Endodermal cell (in vitro differentiated cells): ENCODE measurements at regions not wholly inside any gene's neighbourhood (a gene's known extent, or its start where the extent isn't known, plus 50 kb on each side); places are given as distances from the start of the nearest gene placed in this dataset.

ENCODE experiments used
- DNase-seq: peaks from one replicate; pipeline ENCODE4 v3.0.0-alpha.2; 2017
- H3K27ac ChIP-seq: 2 replicates; pipeline ENCODE4 v1.5.1; 2013; ENCODE audit warnings: mild to moderate bottlenecking, low read depth, low read length, moderate library complexity
- H3K27me3 ChIP-seq: 2 replicates; pipeline ENCODE4 v1.6.1; 2013; ENCODE audit warnings: mild to moderate bottlenecking, low read length, moderate library complexity; ENCODE audit not compliant: insufficient read depth, control insufficient read depth, poor library complexity, severe bottlenecking
- H3K36me3 ChIP-seq: 2 replicates; pipeline ENCODE4 v1.7.0; 2013; ENCODE audit warnings: mild to moderate bottlenecking, low read length, moderate library complexity; ENCODE audit not compliant: control insufficient read depth, insufficient read depth
- H3K4me1 ChIP-seq: one replicate; pipeline ENCODE4 v1.7.0; 2013; ENCODE audit warnings: low read length; ENCODE audit not compliant: control insufficient read depth, insufficient read depth
- H3K4me3 ChIP-seq: 2 replicates; pipeline ENCODE4 v1.5.1; 2013; ENCODE audit warnings: mild to moderate bottlenecking, low read length, moderate library complexity
- H3K9ac ChIP-seq: 2 replicates; pipeline ENCODE4 v1.6.1; 2013; ENCODE audit warnings: mild to moderate bottlenecking, low read length, moderate library complexity; ENCODE audit not compliant: poor library complexity, severe bottlenecking; ENCODE audit errors: extremely low read depth
- H3K9me3 ChIP-seq: 2 replicates; pipeline ENCODE4 v1.6.1; 2013; ENCODE audit warnings: mild to moderate bottlenecking, low read length, moderate library complexity; ENCODE audit not compliant: control insufficient read depth
- H3K27ac Mint-ChIP-seq: 2 replicates; pipeline ENCODE4 v1.8.0; 2020; ENCODE audit warnings: mixed read lengths
- H3K27me3 Mint-ChIP-seq: 2 replicates; pipeline ENCODE4 v1.8.0; 2021; ENCODE audit warnings: mild to moderate bottlenecking, mixed read lengths; ENCODE audit not compliant: insufficient read depth
- H3K36me3 Mint-ChIP-seq: 2 replicates; pipeline ENCODE4 v1.8.0; 2020; ENCODE audit warnings: low read depth, mixed read lengths
- H3K4me1 Mint-ChIP-seq: 2 replicates; pipeline ENCODE4 v1.8.0; 2020; ENCODE audit warnings: mixed read lengths
- H3K4me3 Mint-ChIP-seq: 2 replicates; pipeline ENCODE4 v1.8.0; 2020; ENCODE audit warnings: mild to moderate bottlenecking, moderate library complexity, mixed read lengths
- H3K9me3 Mint-ChIP-seq: 2 replicates; pipeline ENCODE4 v1.8.0; 2020; ENCODE audit warnings: mild to moderate bottlenecking, mixed read lengths
- WGBS, 2 experiments: methylation state at CpG; one replicate each; pipeline versions ENCODE4 v1.1.5 to v1.1.7; 2013; ENCODE audit warnings: missing lambda C conversion rate in 2 of 2, mixed read lengths in 1 of 2; ENCODE audit not compliant: insufficient coverage in 1 of 2, insufficient read length in 1 of 2; 5-methylcytosine and 5-hydroxymethylcytosine counted together
- TF ChIP-seq, protein P1 (sequence below): fragments of 200-600 bp; sonication (generic); conservative IDR thresholded peaks from 2 replicates; pipeline ENCODE4 v1.5.0; 2021; ENCODE audit warnings: antibody characterized with exemption, mild to moderate bottlenecking

DNA sequence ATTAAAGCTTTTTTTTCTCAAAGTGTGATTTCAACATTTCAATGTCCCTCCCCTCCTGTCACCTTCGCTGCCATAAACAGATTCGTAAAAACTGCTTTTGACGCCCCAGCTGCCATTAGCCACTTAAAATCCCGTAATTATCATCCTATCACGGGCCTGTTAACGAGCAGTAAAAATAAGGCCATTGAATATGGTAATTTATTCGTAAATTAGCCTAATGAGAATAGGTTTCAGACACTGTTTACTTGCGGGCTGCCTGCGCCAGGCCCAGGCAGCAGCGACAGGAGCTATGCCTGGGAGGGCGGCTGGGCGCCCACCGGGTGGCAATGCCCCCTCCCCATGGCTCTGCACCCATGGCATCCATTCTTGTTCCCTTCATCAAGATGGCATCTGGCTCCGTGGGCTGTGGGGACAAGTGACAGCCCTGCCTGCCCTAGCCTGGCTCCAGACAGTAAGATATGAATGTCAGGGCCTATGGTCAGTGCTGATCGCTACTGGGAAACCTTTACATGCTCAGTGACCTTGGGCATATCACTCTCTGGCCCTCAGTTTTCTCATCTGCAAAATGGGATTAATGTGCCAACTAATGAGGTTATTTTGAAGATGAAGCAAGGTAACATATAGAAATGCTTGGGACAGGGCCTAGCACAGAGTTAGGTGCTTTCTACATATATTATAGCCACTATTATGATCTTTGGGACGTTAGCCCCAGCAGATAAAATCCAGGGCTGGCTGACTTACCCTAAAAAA lies 500.8 kb downstream of the MN1 start:
- no peaks in the 10 kb centered on the region for H3K36me3 Mint-ChIP-seq
- Histone ChIP-seq H3K27ac (no peak overlapping the region), H3K36me3 (no peaks in the 10 kb centered on the region), H3K27me3 (no peaks in the 10 kb centered on the region), H3K9ac (no peak overlapping the region), H3K9me3 (no peaks in the 10 kb centered on the region), H3K4me3 (no peak overlapping the region), H3K4me1 (peaks cover 5% of the 10 kb centered on the region)
- WGBS, 2 experiments: 92 to 93% methylated on average over 13 to 16 of the region's 16 CpGs
- H3K9me3 Mint-ChIP-seq: no peaks in the 10 kb centered on the region
- peaks cover 8% of the 10 kb centered on the region for H3K4me1 Mint-ChIP-seq
- H3K27me3 Mint-ChIP-seq: peaks cover 36% of the 10 kb centered on the region
- DNase-seq: no peak
- no peak overlapping the region for H3K27ac Mint-ChIP-seq
- no peak overlapping the region for H3K4me3 Mint-ChIP-seq
- TF ChIP-seq, protein P1, sequence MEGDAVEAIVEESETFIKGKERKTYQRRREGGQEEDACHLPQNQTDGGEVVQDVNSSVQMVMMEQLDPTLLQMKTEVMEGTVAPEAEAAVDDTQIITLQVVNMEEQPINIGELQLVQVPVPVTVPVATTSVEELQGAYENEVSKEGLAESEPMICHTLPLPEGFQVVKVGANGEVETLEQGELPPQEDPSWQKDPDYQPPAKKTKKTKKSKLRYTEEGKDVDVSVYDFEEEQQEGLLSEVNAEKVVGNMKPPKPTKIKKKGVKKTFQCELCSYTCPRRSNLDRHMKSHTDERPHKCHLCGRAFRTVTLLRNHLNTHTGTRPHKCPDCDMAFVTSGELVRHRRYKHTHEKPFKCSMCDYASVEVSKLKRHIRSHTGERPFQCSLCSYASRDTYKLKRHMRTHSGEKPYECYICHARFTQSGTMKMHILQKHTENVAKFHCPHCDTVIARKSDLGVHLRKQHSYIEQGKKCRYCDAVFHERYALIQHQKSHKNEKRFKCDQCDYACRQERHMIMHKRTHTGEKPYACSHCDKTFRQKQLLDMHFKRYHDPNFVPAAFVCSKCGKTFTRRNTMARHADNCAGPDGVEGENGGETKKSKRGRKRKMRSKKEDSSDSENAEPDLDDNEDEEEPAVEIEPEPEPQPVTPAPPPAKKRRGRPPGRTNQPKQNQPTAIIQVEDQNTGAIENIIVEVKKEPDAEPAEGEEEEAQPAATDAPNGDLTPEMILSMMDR: no peak

DNA sequence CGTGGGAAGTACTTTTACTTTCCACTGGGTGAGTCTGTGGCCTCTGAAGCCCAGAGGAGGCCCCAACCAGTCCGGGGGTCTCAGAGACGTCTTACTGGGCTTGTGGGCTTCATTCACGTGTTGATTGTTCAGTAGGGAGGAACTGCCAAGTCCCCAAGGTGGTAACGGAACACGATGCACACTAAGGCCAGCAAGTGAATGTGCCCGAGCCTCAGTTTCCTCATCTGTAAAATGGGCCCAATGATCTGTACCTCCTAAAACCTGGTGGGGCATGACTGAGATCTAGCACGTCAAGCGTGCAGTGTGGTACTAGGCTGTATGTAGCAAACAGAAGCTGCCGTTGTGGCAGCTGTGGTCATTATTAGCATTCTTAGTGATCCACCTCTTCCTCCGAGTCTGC lies 499.1 kb downstream of the MN1 start:
- H3K4me3 Mint-ChIP-seq: no peak overlapping the region
- no peaks in the 10 kb centered on the region for H3K9me3 ChIP-seq
- H3K27me3 Mint-ChIP-seq: peaks cover 28% of the 10 kb centered on the region
- H3K4me1 Mint-ChIP-seq: peaks cover 8% of the 10 kb centered on the region
- H3K36me3 ChIP-seq: no peaks in the 10 kb centered on the region
- peaks cover 5% of the 10 kb centered on the region for H3K4me1 ChIP-seq
- no peak overlapping the region for H3K9ac ChIP-seq
- TF ChIP-seq, protein P1: no peak
- H3K36me3 Mint-ChIP-seq: no peaks in the 10 kb centered on the region
- H3K27me3 ChIP-seq: no peaks in the 10 kb centered on the region
- WGBS, 2 experiments: 84 to 90% methylated on average over 7 to 11 of the region's 11 CpGs
- no peak overlapping the region for H3K27ac Mint-ChIP-seq
- no peak overlapping the region for H3K27ac ChIP-seq
- no peak for DNase-seq
- no peaks in the 10 kb centered on the region for H3K9me3 Mint-ChIP-seq
- no peak overlapping the region for H3K4me3 ChIP-seq

DNA sequence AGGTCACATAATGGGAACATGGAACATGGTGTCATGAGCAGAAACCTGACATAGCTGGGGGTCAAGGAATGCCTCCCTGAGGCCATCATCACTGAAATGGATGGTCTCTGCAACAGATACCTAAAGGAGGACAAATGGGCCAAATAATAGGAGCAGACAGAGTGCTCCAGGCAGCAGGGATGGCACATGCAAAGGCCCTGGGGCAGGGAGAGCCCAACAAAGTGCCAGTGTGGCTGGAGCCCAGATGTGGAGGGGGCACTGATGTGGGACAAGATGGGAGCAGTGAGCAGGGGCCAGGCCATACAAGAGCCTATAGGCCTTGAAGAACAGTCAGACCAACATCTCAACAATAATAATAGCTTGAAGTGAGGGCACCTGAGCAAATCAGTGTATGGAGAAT lies 497.8 kb downstream of the MN1 start:
- no peak overlapping the region for H3K27ac Mint-ChIP-seq
- H3K4me3 ChIP-seq: no peak overlapping the region
- no peaks in the 10 kb centered on the region for H3K36me3 ChIP-seq
- DNase-seq: no peak
- H3K27me3 ChIP-seq: peaks cover 6% of the 10 kb centered on the region
- H3K9me3 Mint-ChIP-seq: no peaks in the 10 kb centered on the region
- H3K27me3 Mint-ChIP-seq: peaks cover 18% of the 10 kb centered on the region
- no peak overlapping the region for H3K27ac ChIP-seq
- no peak overlapping the region for H3K9ac ChIP-seq
- peaks cover 5% of the 10 kb centered on the region for H3K4me1 ChIP-seq
- H3K4me3 Mint-ChIP-seq: no peak overlapping the region
- H3K4me1 Mint-ChIP-seq: peaks cover 8% of the 10 kb centered on the region
- no peaks in the 10 kb centered on the region for H3K36me3 Mint-ChIP-seq
- TF ChIP-seq, protein P1: no peak
- H3K9me3 ChIP-seq: no peaks in the 10 kb centered on the region
